Activated CD4-positive, alpha-beta T cell treated with anti-CD3 and anti-CD28 coated beads, Interleukin-2, amount 50 U/mL, for 1 hour (primary cell): ENCODE measurements at regions not wholly inside any gene's neighbourhood (a gene's known extent, or its start where the extent isn't known, plus 50 kb on each side); places are given as distances from the start of the nearest gene placed in this dataset.

ENCODE experiments used
- DNase-seq: peaks from one replicate; pipeline ENCODE4 v3.0.0-alpha.2; 2020

DNA sequence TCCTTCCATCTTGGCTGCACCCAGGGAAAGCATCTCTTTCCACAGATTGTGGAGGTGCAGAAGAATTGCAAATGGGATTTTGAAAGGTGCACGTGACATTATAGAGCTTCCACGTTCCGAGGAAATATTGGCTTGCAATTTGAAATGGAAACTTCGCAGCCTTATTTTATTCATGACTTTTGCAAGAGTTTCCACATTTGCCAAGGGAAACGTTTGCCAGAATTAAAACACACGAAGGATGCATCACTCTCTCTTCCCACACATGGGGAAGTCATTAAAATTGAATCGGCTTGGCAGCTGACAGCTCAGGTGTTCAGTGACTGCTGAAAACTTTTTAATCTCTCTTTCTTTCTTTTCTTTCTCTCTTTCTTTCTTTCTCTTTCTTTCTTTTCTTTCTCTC lies 475.4 kb upstream of the IGFBP3 start:
- no peak for DNase-seq

DNA sequence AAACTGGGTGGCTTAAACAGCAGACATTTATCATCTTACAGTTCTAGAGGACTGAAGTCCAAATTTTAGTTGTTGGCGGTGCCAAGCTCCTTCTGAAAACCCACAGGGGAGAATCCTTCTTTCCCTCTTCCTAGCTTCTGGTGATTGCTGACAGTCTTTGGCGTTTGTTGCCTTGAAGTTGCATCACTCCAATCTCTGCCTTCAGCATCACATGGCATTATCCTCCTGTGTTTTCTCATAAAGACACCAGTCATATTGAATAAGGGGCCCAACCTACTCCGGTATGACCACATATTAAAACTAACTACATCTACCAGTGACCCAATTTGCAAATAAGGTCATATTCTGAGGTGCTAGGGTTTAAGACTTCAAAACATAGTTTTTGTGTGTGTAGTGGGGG lies 472.1 kb upstream of the IGFBP3 start:
- no peak for DNase-seq

DNA sequence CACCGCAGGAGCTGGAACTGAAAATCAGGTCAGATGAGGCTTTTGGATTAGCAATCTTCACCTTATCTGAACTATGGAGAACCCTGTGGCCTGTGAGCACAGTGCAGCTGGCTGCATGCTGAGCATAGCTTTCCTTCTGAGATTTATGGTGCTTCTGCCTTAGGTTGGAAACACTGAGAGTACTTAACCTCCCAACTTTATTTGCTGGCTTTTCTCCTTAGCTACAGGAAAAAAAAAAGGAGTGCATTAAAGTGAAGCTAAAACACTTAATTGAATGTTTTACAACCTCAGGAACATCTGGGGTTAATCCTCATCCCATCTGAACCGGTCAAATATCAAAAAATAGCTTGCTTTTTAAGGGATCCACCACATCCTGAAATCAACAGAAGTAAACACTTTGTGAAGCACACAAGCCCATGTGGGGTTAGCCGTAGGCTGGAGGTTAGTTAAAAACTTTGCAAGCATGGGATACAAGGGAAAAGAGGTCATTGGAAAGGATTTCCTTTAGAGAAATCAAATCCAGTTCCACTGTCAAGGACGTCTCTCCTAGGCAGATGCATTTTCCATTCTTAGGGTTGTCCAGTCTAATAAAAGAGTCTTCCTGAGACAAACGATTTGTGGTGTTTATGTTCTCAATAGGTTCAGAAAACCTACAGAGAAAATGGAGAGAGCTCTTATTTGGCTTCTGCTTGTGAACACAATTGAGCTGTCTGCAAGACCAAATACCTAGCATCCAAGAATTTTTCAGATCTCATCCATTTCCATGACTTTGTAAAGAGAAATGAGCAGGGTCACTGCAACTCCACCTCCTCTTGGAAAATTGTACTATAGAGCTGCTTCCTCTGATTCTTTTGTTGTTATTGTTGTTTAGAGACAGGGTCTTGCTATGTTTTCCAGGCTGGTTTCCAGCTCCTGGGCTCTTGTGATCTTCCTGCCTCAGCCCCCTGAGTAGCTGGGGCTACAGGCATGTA lies 470.4 kb upstream of the IGFBP3 start:
- no peak for DNase-seq

DNA sequence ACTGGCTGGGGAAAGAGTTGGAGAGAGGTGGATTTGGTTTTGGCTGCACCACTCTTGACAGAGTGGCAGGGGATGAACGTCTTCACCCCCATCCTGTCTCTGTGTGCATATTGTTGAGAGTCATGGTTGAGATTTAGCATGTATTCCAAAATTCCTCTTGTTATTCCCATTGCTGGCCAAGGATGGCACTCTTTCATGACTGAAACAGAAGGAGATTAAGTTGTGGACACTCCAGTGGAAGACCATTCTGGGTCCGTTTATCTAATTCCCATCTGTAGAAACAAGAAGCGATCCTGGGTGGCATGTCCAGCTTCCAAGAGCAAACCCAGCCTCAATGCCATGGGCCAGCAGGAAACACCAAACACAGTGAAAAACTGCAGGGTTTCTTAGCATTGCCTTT lies 469.0 kb upstream of the IGFBP3 start:
- no peak for DNase-seq

DNA sequence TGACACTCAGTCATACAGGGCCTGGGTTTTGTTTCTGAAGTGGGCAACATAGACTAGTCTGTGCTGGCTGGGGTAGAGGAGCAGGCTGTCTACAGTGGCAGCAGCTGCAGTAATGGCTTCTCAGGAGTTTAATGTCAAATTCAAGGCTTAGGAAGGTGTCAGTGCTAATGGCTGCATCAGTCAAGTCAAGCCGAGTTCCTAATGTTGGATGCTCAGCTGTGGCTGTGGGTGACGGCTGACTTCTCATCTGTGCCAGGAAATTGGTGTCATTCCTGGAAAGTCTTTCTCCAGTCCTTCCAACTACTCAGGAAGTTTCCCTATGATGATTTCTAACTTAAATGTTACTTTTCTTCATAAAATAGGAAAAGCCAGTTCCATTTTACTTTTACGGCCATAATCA lies 468.1 kb upstream of the IGFBP3 start:
- no peak for DNase-seq

DNA sequence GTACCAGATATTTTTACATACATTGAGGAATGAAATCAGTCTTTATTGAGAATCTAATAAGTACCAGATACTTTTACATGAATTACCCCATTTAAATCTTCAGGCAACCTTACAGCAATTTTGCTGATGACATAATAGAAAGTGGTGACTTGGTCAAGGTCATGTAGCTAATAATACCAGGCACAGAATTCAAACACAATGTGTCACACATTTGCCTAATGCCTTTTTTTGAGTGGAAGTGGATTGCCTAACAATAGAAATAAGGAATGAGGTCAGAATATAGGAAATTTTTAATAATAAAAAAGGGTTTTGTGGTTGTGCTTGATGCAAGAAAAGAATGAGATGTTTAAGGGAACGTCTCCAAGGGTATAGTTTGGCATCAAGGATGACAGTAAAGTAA lies 466.6 kb upstream of the IGFBP3 start:
- no peak for DNase-seq

DNA sequence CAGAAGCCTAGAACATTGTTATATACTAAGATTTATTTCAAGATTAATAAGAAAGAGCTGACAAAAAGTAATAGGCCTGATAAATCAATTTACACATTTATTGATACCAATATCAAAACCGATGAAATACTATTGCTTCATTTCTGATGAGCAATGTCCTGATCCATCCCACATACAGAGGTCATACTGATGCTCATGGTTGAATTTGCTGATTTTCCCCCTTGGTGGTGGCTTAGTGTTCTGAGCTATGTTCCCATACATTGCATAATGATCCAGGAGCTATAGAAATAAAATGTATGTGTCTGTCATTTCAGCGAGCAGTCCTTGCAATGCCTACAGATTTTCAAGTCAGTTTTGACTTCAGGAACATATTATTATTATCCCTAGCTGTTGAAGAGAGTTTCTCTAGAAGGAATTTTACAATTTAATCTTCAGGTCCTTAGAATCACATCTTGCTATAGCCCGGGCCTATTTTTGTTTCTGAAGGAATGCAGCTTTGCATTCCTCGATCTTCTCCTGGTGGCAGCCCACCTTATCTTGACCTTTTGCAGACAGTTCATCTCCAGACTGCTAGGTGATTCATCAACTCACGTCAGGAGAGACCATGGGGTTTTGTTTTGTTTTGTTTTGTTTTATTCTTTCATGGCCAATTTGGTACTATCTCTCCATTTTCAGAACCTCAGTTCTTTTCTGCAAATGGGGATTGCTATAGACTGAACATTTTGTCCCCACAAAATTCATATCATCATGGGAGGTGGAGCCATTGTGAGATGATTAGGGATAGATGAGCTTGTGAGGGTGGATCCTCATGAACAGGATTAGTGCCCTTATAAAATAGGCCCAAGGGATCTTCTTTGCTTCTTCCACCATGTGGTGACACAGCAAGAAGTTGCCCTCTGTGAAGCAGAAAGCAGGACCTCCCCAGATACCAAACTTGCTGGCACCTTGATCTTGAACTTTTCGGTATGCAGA lies 465.6 kb upstream of the IGFBP3 start:
- DNase-seq, result no peak

DNA sequence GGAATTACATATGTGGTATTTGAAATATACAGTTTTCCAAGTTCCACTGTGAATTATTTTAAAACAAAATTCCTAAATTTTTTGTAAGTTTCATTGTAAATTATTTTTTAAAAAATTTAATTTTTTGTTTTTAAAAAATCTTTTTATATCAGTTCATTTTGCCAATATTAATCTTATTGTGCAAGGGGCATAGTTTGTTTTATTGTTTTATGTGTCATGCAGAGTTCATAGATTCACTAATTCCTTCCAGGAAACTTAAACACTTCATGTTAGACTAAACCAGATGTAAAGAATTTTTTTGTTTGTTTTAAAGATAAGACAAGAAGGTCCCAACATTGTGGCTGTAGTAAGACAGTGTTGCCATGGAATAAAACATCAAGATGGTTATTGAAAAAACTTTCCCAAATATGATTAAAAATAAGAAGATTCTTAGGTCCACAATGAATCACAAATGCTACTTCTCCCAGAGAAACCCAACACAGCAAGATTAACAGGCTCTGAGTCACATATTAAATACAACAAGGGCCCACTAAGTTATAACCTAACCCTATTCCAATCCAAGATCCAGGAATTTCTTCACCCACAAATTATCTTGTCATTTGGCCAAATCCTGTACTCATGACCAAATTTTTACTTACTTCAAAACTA lies 464.7 kb upstream of the IGFBP3 start:
- no peak for DNase-seq

DNA sequence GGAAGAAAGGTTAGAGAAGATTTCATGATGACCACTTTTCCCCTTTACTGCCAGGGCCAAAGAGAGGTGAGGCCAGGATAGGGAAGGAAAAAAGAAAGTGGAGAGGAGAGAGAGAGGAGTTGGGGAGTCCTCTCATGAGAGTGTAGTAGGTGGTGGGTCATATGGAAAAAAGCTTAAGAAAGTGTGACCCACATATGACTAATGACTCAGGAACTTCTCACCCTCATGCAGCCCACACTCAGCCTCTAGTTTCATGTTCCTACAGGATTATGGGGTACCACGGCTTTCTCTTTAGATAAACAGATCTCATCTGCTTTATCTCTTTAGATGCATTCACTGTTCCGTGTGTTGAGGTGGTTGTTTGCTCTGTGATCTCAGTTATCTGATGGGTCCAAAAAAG lies 462.5 kb upstream of the IGFBP3 start:
- no peak for DNase-seq

DNA sequence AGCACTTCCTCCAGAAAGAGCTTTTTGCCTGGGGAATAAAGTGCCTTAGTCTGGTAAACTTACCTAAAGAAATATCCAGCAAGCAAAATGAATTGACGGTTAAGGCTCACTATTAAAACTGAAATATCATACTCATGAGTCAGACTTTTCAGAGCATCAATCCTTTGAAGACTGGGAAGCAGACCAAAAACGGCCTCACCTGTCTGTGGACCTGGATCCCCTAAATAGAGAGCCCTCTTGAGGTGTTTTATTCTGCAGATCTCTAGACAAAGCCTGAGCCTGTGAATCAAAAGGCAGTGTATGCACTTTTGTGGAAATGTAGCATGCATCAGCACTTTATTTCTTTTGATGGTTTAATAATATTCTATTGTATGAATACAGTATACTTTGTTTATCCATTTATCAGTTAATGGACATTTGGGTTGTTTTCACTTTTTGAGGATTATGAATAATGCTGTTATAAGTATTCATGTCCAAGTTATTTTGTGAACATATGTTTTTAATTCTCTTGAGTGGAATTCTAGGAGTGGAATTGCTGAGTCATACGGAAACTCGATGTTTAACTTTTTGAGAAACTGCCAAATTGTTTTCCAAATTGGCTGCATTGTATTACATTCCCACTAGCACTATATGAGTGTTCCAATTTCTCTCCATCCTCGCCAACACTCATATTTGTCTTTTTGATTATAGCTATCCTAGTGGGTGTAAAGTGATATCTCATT lies 449.0 kb upstream of the IGFBP3 start:
- DNase-seq, result no peak

DNA sequence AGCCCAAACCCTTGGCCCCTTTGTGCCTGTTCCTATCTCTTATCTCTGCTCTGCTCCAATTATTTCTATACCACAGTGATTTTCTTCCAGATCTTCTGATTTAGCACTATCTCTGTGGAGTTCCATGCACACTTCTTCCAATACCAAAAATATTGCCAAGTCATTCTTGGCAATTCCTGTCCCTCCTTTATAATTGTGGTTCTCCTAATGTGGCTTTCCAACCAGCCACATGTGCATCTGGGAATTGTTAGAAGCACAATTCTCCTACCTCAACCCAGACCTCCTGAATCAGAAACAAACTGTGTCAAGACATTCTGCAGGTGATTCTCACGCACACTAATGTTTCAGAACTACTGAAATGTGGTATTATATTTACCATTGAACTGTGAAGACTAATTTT lies 447.8 kb upstream of the IGFBP3 start:
- no peak for DNase-seq

DNA sequence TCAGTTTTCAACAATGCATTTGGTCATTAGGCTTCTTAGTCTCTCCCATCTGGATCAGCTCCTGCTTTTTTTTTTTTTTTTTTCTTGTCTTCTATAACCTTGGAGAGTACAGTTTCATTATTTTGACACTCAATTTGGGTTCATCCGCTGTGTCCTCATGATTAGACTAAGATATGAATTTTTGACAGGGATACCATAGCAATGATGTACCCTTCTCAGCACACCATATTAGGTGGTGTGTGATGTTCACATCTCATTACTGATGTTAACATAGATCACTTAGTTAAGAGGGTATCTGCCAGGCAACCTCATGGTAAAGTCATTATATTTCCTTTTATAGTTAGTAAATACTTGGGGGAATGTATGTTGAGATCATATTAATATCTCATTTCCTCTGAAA lies 445.5 kb upstream of the IGFBP3 start:
- no peak for DNase-seq

DNA sequence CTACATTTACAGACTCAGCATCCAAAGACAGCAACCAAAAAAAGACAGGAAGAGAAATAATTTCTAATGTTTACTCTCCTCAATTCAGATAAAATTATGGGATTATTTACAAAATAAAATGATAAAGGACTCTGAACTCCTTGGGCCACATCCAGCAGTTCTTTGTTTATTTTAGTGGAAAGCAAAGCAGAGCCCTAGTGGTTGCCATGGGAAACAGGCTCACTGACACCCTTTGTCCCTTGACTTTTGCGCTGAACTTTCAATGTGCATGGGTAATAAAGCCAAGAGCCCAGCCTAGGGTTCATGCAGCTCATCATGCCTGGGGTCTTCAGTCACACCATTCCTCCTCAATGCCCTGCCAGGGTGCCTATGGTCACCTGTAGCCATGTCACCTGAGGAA lies 442.6 kb upstream of the IGFBP3 start:
- DNase-seq, result no peak

DNA sequence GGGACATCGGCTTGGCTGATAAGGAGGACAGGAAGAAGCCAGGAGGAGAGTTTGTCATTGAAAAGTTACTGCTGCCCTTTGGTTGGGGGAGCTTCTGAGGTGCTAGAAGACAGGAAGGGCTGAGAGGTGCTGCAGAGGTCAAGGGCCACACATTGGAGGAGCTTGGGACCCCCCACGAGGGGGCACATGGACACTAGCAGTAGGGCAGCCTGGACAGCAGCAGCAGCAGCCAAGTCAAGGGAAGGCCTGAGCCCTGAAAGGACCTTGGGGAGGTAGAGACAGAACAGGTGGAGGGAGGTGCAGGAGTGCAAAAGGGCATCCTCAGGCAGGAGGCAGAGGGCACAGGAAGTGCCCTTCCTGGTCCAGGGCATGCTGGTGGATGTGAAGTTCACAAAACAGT lies 439.7 kb upstream of the IGFBP3 start:
- no peak for DNase-seq

DNA sequence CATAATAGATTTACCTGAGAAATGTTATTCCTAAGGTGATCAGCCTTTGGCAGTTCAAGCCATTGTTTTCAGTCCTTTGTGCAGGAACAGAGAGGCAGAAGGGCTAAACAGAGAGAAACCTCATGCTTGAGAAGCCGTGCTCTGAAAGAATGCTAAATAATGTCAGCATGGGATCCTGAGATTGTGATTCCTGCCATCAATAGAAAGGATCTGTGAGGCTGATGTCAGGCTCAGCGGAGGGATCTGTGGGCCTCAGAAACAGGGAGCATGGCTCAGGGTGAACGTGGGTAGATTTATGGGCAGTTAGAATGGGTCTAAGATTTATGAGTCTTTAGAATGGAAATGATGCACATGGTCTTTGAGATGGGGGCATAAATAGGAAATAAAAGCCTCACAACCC lies 439.2 kb upstream of the IGFBP3 start:
- no peak for DNase-seq

DNA sequence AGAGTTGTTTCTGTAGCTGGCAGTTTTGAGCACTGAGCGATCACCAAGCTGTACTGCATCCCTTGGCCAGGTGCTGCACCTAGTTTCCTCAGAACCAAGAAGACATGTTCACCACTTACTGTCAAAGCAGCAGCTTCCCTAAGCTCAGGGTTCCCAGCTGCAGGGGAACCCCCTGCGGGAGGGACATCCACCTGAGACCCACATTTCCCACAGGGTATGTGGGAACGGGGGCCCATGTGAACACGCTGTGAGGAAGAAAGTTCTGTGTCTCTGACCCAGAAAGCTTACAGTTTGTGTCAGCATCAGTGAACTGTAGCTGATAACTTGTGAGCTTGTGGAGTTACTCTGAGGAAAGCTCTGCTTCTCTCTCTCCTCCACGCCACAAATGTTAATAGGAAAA lies 436.8 kb upstream of the IGFBP3 start:
- no peak for DNase-seq

DNA sequence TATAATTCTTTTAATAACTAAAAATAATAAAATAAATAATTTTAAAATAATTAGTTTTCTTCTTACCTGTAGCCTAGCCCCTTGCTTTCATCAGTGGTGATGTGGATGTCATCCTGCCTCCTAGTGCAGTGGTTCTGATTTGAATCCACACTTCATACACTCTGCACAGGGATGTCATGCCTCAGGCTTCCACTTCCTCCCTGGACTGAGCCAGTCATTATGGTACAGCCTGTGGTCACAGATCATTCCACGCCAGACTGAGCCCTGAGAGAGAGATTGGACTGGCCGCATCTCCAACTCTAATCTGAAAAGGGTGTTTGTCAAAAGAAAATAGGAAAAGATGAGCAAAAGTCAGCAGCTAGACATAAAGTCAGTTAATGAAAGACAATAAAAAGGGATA lies 436.2 kb upstream of the IGFBP3 start:
- no peak for DNase-seq

DNA sequence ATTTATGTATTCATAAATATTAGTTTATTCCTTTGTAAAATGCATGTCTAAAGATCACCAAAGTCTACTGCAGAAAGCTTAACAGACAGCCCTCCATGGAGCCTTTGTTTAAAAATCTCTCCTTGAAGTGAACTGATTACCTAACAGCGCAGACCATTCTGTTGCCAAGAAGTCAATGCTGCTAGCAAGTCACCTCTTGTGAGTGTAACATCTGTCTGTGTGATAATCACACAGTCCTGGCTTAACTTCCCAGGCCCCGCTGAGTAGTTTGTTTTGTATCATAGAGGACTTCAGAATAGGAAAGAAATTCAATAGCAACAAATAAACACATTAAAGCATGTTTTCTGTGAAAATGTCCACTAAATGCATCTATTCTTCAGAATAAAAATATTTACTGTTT lies 435.3 kb upstream of the IGFBP3 start:
- DNase-seq, result no peak

DNA sequence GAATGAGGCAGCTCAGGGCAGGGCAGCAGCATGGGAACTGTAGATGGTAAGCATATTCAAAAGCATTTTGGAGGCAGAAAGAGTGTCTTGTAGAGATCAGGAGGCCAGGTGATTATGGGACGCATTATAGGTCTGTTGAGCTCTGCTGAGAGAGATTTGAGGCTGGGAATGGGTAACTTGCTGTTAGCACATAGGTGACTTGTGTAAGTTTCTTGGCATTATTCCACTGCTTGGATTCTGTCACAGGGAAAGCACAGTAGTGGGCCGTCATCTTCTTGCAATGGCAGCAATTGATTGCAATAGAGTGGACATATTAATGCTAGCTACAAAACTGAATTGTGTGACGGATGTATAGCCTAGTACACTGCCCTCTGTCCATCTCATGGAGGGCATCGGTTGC lies 434.3 kb upstream of the IGFBP3 start:
- DNase-seq, result no peak

DNA sequence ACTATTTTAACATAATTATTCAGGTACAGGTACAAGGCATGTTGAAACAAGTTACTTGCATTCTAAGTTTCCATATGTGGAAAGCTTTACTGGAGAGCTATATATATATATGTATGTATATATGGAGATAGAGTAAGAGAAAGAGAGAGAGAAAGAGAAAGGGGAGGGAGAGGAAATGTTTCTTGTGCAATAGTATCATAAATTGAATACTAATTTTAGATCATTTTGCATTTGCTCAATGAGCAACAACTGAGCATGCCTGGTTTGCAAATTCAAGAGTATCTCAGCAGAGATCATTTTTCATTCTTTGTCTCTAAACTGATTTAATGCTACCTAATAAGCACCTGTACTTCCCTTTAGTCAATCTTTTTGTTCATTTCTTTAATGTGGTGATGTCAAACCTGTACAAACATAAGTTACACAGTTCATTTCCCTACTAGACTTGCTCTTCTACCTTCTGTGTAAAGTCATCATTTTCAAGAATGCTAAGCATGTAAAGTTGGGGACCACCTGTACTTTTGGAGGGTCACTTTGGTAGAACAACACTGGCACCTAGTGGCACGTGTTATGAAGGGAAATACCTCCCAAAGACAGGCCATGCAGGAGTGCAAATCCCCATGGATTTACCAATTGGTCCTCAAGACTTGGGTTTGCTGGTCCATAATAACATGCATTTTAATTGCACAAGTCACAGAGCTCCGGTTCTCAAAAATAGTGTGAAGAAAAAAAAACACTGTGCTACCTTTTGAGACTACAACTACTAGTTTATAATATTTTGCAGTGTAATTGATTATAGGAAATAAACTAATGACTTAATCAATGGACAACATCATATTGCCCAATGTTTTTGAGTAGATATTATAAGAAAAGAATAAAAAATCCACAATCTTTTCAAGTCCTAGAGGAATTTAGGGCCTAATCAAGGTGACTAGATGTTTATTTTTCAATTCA lies 431.2 kb upstream of the IGFBP3 start:
- DNase-seq, result no peak

DNA sequence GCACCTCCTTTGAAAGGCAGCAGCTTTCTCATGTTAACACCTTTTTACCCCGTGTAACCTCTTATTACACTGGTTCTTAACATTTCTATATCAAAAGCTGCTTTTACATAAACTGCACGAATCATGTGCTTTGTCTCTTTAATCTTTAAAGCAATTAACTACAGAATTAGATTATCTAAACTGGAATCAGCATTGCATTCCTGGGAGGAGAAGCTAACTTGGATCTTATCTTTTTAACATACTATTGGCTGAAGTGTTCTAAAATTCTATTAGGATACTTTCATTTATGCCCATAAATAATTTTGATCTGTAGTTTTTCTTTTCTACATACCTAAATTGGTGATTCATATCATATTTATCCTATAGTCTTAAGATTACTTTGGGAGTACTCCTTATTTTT lies 428.4 kb upstream of the IGFBP3 start:
- no peak for DNase-seq
